Kidney (tissue), 13 donors: ENCODE measurements at regions not wholly inside any gene's neighbourhood (a gene's known extent, or its start where the extent isn't known, plus 50 kb on each side); places are given as distances from the start of the nearest gene placed in this dataset.

ENCODE experiments used
- DNase-seq, 5 donors: peaks; one replicate each; pipeline ENCODE4 v3.0.0-alpha.2; 2013 to 2020
- FAIRE-seq: peaks from 2 replicates; lab custom pipeline; 2012; peaks lifted over from hg19 to GRCh38; lab: Jason Lieb, UNC
- H3K27ac ChIP-seq, 2 donors: one replicate each; pipeline ENCODE4 v1.7.0; 2013; ENCODE audit warnings: low read depth in 2 of 2, low read length in 2 of 2, inconsistent platforms in 1 of 2
- H3K27me3 ChIP-seq: one replicate; pipeline ENCODE4 v1.7.1; 2013; ENCODE audit warnings: low read length, inconsistent platforms; ENCODE audit not compliant: control insufficient read depth, insufficient read depth
- H3K36me3 ChIP-seq, 3 donors: one replicate each; pipeline versions ENCODE4 v1.7.0 to v1.7.1; 2013; ENCODE audit warnings: low read length in 3 of 3, control low read depth in 1 of 3, inconsistent platforms in 1 of 3; ENCODE audit not compliant: insufficient read depth in 3 of 3, control insufficient read depth in 2 of 3
- H3K4me1 ChIP-seq, 3 donors: one replicate each; pipeline versions ENCODE4 v1.7.0 to v1.7.1; 2013; ENCODE audit warnings: low read length in 3 of 3, inconsistent platforms in 1 of 3, low read depth in 1 of 3; ENCODE audit not compliant: control insufficient read depth in 2 of 3, insufficient read depth in 2 of 3
- H3K4me3 ChIP-seq, 3 donors: one replicate each; pipeline versions ENCODE4 v1.7.0 to v1.8.1; 2013; ENCODE audit warnings: low read length in 3 of 3, control low read depth in 1 of 3, inconsistent platforms in 1 of 3
- H3K9ac ChIP-seq, 3 donors: one replicate each; pipeline versions ENCODE4 v1.7.0 to v1.7.1; 2013; ENCODE audit warnings: low read length in 3 of 3, control low read depth in 1 of 3, inconsistent platforms in 1 of 3
- H3K9me3 ChIP-seq, 3 donors: one replicate each; pipeline versions ENCODE4 v1.7.0 to v1.7.1; 2013; ENCODE audit warnings: low read length in 3 of 3, control low read depth in 1 of 3, inconsistent platforms in 1 of 3; ENCODE audit not compliant: control insufficient read depth in 2 of 3, insufficient read depth in 1 of 3
- intact Hi-C: fragments of 100-400 bp; cut with DNase I; formaldehyde crosslinking; loops from one replicate; pipeline ENCODE4 v1.11.1; 2022
- TF ChIP-seq, protein P1 (sequence below): IDR thresholded peaks from 3 replicates; pipeline ENCODE4 v1.5.1; 2012; ENCODE audit warnings: mild to moderate bottlenecking, moderate library complexity, borderline replicate concordance; ENCODE audit not compliant: insufficient read depth; ENCODE audit errors: extremely low read depth
- donor health status: control.
- donor health status: control.
- donor health status: control.
- donor health status: control.
- donor health status: control.
- donor health status: DM: yes; HTN: yes; CAD: no.
- donor health status: Normal renal cell carcinoma (clear cell type).

DNA sequence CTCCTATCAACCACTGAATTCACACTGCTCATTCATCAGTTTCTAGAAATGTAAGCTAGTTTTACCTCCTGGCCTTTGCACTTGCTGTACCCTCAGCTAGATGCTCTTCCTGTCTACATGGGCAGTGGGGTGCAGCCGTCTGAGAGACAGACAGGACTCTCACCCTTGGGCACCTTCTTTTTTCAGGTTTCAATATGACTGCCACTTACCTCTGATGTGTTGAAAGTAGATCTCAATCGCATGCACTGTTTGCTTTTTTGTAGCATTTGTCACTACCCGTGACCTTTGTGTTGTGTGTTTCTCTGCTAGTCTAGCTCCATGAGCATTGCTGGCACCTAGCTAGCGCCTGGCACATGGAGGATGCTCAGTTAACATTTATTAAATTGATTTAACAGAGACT lies 403.1 kb upstream of the TRPC7 start:
- TF ChIP-seq, protein P1, sequence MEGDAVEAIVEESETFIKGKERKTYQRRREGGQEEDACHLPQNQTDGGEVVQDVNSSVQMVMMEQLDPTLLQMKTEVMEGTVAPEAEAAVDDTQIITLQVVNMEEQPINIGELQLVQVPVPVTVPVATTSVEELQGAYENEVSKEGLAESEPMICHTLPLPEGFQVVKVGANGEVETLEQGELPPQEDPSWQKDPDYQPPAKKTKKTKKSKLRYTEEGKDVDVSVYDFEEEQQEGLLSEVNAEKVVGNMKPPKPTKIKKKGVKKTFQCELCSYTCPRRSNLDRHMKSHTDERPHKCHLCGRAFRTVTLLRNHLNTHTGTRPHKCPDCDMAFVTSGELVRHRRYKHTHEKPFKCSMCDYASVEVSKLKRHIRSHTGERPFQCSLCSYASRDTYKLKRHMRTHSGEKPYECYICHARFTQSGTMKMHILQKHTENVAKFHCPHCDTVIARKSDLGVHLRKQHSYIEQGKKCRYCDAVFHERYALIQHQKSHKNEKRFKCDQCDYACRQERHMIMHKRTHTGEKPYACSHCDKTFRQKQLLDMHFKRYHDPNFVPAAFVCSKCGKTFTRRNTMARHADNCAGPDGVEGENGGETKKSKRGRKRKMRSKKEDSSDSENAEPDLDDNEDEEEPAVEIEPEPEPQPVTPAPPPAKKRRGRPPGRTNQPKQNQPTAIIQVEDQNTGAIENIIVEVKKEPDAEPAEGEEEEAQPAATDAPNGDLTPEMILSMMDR, result no peak
- no peaks in the 10 kb centered on the region for H3K36me3 ChIP-seq
- DNase-seq (no peak), FAIRE-seq (no peak)
- peaks cover 0 to 3% (median 0%) of the 10 kb centered on the region in 3 donors for H3K4me1 ChIP-seq
- no peak overlapping the region for H3K4me3 ChIP-seq
- H3K27ac ChIP-seq, result no peak overlapping the region
- no peaks in the 10 kb centered on the region for H3K9me3 ChIP-seq
- H3K9ac ChIP-seq, result no peak overlapping the region
- no peaks in the 10 kb centered on the region for H3K27me3 ChIP-seq
- intact Hi-C loops, result loop anchor here (10.0 kb wide), 1 partner anchor 524 kb away; no protein-coding TSS in a partner anchor

DNA sequence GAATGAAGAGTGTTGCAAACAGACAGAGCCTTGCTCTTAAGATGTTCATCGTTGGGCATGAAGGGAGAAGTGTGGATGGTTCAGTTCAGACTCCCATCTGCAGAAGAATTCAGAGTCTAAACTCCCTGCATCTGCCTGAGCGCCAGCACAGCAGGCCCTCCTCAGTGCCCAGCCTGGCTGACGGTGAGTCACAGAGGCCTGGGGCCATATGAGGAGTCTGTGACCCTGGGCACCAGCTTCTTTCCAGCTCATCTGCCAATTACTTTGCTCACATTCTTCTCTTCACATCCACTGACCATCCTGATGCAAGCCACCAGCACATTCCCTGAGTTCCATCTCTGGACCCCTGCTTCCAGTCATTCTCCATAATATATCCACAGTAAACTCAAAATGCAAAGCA lies 401.1 kb upstream of the TRPC7 start:
- FAIRE-seq (no peak), DNase-seq (no peak)
- H3K4me3 ChIP-seq, result no peak overlapping the region
- no peaks in the 10 kb centered on the region for H3K9me3 ChIP-seq
- H3K27me3 ChIP-seq, result no peaks in the 10 kb centered on the region
- H3K27ac ChIP-seq, result no peak overlapping the region
- H3K9ac ChIP-seq, result no peak overlapping the region
- peaks cover 0 to 3% (median 0%) of the 10 kb centered on the region in 3 donors for H3K4me1 ChIP-seq
- TF ChIP-seq, protein P1, result no peak
- intact Hi-C loops, result loop anchor here (10.0 kb wide), 1 partner anchor 522 kb away; no protein-coding TSS in a partner anchor
- no peaks in the 10 kb centered on the region for H3K36me3 ChIP-seq

DNA sequence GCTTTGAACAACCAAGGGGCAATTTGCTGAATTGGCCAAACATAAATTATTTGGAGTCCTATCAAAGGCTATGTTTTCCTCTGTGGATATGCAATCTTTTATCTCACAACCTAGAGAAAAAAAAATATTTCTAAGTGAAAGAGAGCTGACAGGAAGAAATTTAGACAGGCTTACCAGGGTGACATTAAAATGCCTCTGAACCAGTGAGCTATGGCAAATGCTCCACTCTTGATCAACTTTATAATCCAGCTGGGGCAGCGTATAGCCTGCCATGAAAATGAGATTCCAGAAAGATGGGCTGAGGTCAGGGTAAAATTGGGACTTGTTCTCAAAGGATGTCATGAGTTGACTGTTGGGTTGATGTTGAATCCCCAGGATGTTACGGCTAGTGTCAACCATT lies 399.3 kb upstream of the TRPC7 start:
- Histone ChIP-seq H3K27ac (no peak overlapping the region), H3K4me1 (peaks cover 0 to 3% (median 0%) of the 10 kb centered on the region in 3 donors), H3K4me3 (no peak overlapping the region), H3K9ac (no peak overlapping the region), H3K36me3 (no peaks in the 10 kb centered on the region), H3K9me3 (no peaks in the 10 kb centered on the region), H3K27me3 (no peaks in the 10 kb centered on the region)
- FAIRE-seq (no peak), DNase-seq (peak in 2 of 5 donors; percentile 62 to 64)
- TF ChIP-seq, protein P1, result no peak
- intact Hi-C loops, result loop anchor here (10.0 kb wide), 1 partner anchor 520 kb away; no protein-coding TSS in a partner anchor

DNA sequence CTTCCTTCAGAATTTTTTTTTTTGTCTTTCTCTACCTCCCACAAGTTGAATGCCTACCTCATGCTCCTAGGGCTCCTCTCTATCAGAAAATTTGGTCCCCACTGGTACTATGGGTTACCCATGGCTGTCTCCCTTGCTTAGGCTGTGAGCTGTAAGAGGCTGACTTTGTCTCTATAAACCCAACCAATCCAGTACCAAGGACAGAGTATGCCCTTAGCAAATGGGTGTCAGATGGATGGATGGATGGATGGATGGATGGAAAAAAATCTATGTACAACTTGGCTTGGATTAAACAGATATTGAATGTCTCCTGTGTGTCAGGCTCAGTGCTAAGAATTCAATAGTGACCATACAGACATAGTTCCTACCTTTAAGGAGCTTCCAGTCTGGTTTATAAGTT lies 398.2 kb upstream of the TRPC7 start:
- TF ChIP-seq, protein P1, result no peak
- H3K4me1 ChIP-seq, result no peaks in the 10 kb centered on the region
- FAIRE-seq, result no peak
- no peaks in the 10 kb centered on the region for H3K27me3 ChIP-seq
- DNase-seq, result no peak
- intact Hi-C loops, result loop anchor here (10.0 kb wide), 1 partner anchor 519 kb away; no protein-coding TSS in a partner anchor
- H3K9me3 ChIP-seq, result no peaks in the 10 kb centered on the region
- no peaks in the 10 kb centered on the region for H3K36me3 ChIP-seq
- H3K9ac ChIP-seq, result no peak overlapping the region
- H3K4me3 ChIP-seq, result no peak overlapping the region
- no peak overlapping the region for H3K27ac ChIP-seq
